GM12891 (cell line): ENCODE measurements at regions not wholly inside any gene's neighbourhood (a gene's known extent, or its start where the extent isn't known, plus 50 kb on each side); places are given as distances from the start of the nearest gene placed in this dataset.

Experiments used
- DNase-seq: peaks from one replicate; pipeline ENCODE4 v3.0.0; 2011; ENCODE audit warnings: low spot score; ENCODE audit not compliant: insufficient read length
- FAIRE-seq: peaks from 2 replicates; lab custom pipeline; 2011; peaks lifted over from hg19 to GRCh38; lab: Jason Lieb, UNC
- PAX5 ChIP-seq: IDR thresholded peaks from 2 replicates; pipeline ENCODE4 v1.6.1; 2011; ENCODE audit warnings: low read length, moderate library complexity, mild to moderate bottlenecking; ENCODE audit not compliant: insufficient read depth, severe bottlenecking
- POLR2A ChIP-seq: IDR thresholded peaks from 2 replicates; pipeline ENCODE4 v1.6.1; 2011; ENCODE audit warnings: low read depth, low read length, control low read depth
- POLR2AphosphoS5 ChIP-seq: IDR thresholded peaks from 2 replicates; pipeline ENCODE4 v1.6.1; 2011; ENCODE audit warnings: low read depth, low read length, control low read depth
- POU2F2 ChIP-seq: IDR thresholded peaks from 2 replicates; pipeline ENCODE4 v1.6.1; 2011; ENCODE audit warnings: low read depth, mild to moderate bottlenecking, control low read depth, low read length, moderate library complexity
- SPI1 ChIP-seq: IDR thresholded peaks from 2 replicates; pipeline ENCODE4 v1.6.1; 2011; ENCODE audit warnings: low read depth, low read length, control low read depth
- TAF1 ChIP-seq: IDR thresholded peaks from 2 replicates; pipeline ENCODE4 v1.6.1; 2011; ENCODE audit warnings: low read depth, low read length, control low read depth

DNA sequence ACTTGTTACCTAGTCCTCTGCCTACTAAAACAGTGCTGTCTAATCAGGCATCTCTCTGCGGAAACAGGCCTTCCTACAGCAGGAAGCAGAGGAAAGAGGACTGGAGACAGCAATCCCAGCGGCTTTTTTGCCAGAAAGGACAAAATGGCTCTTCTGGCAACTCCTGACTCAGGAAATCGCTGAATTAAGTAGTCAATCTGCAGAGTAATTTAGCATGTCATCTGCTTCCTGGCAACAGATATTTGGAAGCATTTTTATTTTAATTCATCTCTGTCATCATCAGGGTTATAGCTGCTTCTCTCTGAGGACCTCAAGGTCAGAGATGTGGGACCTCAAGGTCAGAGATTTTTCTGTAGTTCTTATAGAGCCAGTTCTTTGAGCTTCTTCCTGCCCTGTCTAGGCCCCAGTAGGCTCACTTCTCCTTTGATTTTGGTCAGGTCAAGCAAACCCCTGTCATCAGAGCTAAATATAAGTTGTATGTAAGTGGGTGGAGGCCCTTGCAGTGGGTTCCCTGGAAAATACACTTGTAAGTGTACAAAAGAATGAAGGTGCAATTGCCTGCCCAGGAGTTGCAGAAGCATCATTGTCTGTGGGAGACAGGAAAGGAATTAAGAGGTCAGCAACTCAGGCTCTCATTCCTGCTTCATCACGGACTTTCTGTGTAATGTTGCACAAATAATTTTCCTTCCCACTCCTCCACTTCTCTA, 229.4 kb downstream of the ALDH8A1 start:
- DNase-seq = no peak
- FAIRE-seq = no peak
- TF ChIP-seq PAX5 = no peak
- TF ChIP-seq TAF1 = no peak
- no peak for TF ChIP-seq SPI1
- TF ChIP-seq POU2F2 = no peak
- no peak for TF ChIP-seq POLR2A

GRCh38 chr6:134719911-134720310, 230.0 kb downstream of the ALDH8A1 start:
- FAIRE-seq (no peak), DNase-seq (no peak)
- TF ChIP-seq PAX5 = no peak
- TF ChIP-seq SPI1 = no peak
- TF ChIP-seq POU2F2 = no peak
- no peak for TF ChIP-seq TAF1

DNA sequence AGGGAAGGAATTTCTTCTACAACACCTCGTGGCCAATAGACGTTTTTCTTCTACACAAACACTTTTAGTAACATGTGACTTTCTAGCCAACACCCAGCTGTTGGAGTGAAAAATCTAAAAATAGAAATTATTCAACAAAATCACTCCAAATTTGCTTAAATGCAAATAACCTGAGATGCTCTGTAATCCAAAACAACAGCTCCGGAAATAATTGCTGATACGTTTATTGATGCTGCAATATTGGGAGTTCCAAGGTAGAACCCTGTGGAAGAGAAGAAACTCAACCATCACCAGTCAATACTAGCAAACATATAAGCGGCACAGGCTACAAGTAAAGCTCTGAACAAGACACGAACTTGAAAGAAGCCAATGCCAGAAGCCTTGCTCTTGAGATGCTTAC, 230.6 kb downstream of the ALDH8A1 start:
- no peak for TF ChIP-seq SPI1
- no peak for TF ChIP-seq PAX5
- no peak for TF ChIP-seq TAF1
- no peak for TF ChIP-seq POLR2A
- DNase-seq (no peak), FAIRE-seq (no peak)

DNA sequence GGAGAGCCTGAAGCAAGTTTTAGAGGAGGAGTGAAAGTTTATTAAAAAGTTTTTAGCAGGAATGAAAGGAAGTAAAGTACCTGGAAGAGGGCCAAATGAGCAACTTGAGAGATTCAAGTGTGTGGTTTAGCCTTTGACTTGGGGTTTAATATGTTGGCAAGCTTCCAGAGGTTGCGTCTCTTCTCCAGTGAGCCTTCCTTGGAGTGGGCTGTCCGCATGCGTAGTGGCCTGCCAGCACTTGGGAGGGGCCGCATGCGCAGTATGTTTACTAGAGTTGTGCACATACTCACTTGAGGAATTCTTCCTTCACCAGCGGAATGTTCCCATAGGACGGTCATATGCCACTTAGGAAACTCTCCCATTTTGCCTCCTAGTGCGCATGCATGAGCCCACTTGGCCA, 235.2 kb downstream of the ALDH8A1 start:
- FAIRE-seq = no peak
- DNase-seq = no peak
- TF ChIP-seq SPI1 (no peak), POLR2AphosphoS5 (no peak), TAF1 (no peak), POLR2A (no peak), POU2F2 (no peak), PAX5 (no peak)

GRCh38 chr6:134714113-134714512, 235.8 kb downstream of the ALDH8A1 start:
- DNase-seq = no peak
- FAIRE-seq = no peak
- TF ChIP-seq TAF1 (no peak), SPI1 (no peak), POLR2AphosphoS5 (no peak), POU2F2 (no peak), PAX5 (no peak), POLR2A (no peak)

GRCh38 chr6:134712311-134712710, 237.6 kb downstream of the ALDH8A1 start:
- FAIRE-seq (no peak), DNase-seq (no peak)
- TF ChIP-seq SPI1 = no peak
- TF ChIP-seq POLR2A = no peak
- no peak for TF ChIP-seq PAX5
- TF ChIP-seq POU2F2 = no peak
- no peak for TF ChIP-seq POLR2AphosphoS5
- no peak for TF ChIP-seq TAF1

- no peak for DNase-seq
- FAIRE-seq = no peak
- no peak for TF ChIP-seq TAF1
- TF ChIP-seq POLR2AphosphoS5 = no peak
- TF ChIP-seq POU2F2 = no peak
- TF ChIP-seq SPI1 = no peak
- TF ChIP-seq PAX5 = no peak
- no peak for TF ChIP-seq POLR2A
Measured at GRCh38 chr6:134708079-134708478, 241.8 kb downstream of the ALDH8A1 start.

- FAIRE-seq (peak; percentile 20), DNase-seq (no peak)
Measured at GRCh38 chr6:134707342-134708031, 242.4 kb downstream of the ALDH8A1 start.

DNA sequence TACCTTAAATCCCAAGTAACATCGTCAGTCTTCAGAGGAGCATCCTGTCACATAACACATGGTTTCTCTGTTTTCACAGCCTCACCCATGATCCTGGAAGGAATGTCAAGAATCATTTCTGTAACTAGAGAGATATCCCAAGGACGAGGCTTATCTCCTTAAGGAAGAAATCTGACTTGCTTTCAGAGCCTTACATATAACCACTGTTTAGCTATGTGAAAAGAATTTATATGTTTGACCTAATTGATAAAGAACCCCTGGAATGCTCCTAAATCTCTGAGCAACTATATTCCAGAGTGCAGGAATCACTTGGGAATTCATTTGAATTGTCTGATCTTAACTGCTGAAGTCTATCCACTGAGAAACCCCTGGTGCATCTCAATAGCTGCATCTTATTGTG, 243.1 kb downstream of the ALDH8A1 start:
- DNase-seq (no peak), FAIRE-seq (no peak)
- TF ChIP-seq POU2F2 (no peak), SPI1 (no peak), PAX5 (no peak), POLR2AphosphoS5 (no peak), POLR2A (no peak), TAF1 (no peak)

More at GRCh38 chr6:134707342-134708031, 242.4 kb downstream of the ALDH8A1 start:
- TF ChIP-seq POU2F2 (no peak), POLR2A (no peak), SPI1 (no peak), PAX5 (no peak), POLR2AphosphoS5 (no peak), TAF1 (no peak)

- no peak for TF ChIP-seq SPI1
- no peak for TF ChIP-seq PAX5
- DNase-seq (no peak), FAIRE-seq (no peak)
Measured at GRCh38 chr6:134706153-134706552, 243.7 kb downstream of the ALDH8A1 start.
